ENCODE measurements at regions not wholly inside any gene's neighbourhood (a gene's known extent, or its start where the extent isn't known, plus 50 kb on each side); places are given as distances from the start of the nearest gene placed in this dataset.
A peak's percentile ranks its signal among the peaks of the same experiment; 100 is the strongest.

- no peak for TF ChIP-seq GMEB1 (CRISPR knock-in tag; IDR thresholded peaks at IDR 0.05)
- no peak for TF ChIP-seq SPI1 (IDR thresholded peaks at IDR 0.05; ENCODE audit: borderline replicate concordance, low read depth, low read length)
- TF ChIP-seq MBD2 (IDR thresholded peaks at IDR 0.05; ENCODE audit: borderline replicate concordance, low read depth) = no peak
- TF ChIP-seq CBX3 (IDR thresholded peaks at IDR 0.05; ENCODE audit: borderline replicate concordance in 1 of 2, low read length in 2 of 2) = 0 out of 3 replicates have a peak, but pooled peaks of 1 of the 2 experiments have one; percentile 12
- TF ChIP-seq MLX (CRISPR knock-in tag; conservative IDR thresholded peaks at IDR 0.05) = no peak
- TF ChIP-seq HDAC3 (IDR thresholded peaks at IDR 0.05; ENCODE audit: borderline replicate concordance, partially characterized antibody) = no peak
- no peak for TF ChIP-seq ARHGAP35 (IDR thresholded peaks at IDR 0.05; ENCODE audit: partially characterized antibody)
- TF ChIP-seq NELFE (IDR thresholded peaks at IDR 0.05; ENCODE audit: insufficient read depth, insufficient read length) = no peak
- no peak for TF ChIP-seq ZBTB43 (CRISPR knock-in tag; IDR thresholded peaks at IDR 0.05)
- TF ChIP-seq RCOR1 (IDR thresholded peaks at IDR 0.05; ENCODE audit: borderline replicate concordance in 1 of 2, low read depth in 2 of 2, low read length in 2 of 2) = peak in 1 of 2 experiments; percentile 51; a peak in 1 of 4 replicates
- TF ChIP-seq CBFA2T3 (IDR thresholded peaks at IDR 0.05) = no peak
- no peak for TF ChIP-seq GTF3C2 (IDR thresholded peaks at IDR 0.05; ENCODE audit: borderline replicate concordance, extremely low read depth, insufficient read length)
- no peak for TF ChIP-seq SREBF1 (IDR thresholded peaks at IDR 0.05; ENCODE audit: borderline replicate concordance, low read depth, low read length)
- TF ChIP-seq SMAD3 (CRISPR knock-in tag; conservative IDR thresholded peaks at IDR 0.05) = no peak
- TF ChIP-seq MAFG (tag; conservative IDR thresholded peaks at IDR 0.05) = no peak
- no peak for TF ChIP-seq E2F1 (CRISPR knock-in tag; IDR thresholded peaks at IDR 0.05)
- no peak for TF ChIP-seq NRF1 (conservative IDR thresholded peaks at IDR 0.05 in 1 of 2, IDR thresholded peaks at IDR 0.05 in 1 of 2)
These were observed 258.3 kb downstream of the TOMM20 start (continued) for GRCh38 chr1:234870020-234870981.

All from K562 (cell line).